Superior temporal gyrus (tissue), 1 donor: ENCODE measurements at regions not wholly inside any gene's neighbourhood (a gene's known extent, or its start where the extent isn't known, plus 50 kb on each side); places are given as distances from the start of the nearest gene placed in this dataset.

ENCODE experiments used
- DNase-seq: peaks from one replicate; pipeline ENCODE4 v3.0.0-alpha.2; 2016; ENCODE audit errors: extremely low spot score

DNA sequence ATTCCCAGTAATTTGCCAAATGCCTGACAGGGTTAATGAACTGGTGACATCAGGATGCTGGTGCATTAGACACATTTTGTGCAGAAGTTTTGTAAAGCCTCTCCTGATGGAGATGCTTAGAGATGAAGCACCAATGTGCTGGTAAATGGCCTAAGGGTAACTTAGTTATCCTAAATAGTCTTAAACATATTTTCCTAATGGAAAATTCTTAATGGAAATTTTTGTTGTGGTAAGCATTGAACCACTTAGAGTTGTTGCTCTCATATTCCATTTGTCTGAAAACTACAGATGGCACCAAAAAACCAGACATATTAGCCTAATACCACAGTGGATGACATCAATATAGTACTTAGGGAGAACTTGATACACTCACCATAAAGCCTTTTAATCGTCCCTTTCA, 154.5 kb upstream of the ANK2 start:
- no peak for DNase-seq

DNA sequence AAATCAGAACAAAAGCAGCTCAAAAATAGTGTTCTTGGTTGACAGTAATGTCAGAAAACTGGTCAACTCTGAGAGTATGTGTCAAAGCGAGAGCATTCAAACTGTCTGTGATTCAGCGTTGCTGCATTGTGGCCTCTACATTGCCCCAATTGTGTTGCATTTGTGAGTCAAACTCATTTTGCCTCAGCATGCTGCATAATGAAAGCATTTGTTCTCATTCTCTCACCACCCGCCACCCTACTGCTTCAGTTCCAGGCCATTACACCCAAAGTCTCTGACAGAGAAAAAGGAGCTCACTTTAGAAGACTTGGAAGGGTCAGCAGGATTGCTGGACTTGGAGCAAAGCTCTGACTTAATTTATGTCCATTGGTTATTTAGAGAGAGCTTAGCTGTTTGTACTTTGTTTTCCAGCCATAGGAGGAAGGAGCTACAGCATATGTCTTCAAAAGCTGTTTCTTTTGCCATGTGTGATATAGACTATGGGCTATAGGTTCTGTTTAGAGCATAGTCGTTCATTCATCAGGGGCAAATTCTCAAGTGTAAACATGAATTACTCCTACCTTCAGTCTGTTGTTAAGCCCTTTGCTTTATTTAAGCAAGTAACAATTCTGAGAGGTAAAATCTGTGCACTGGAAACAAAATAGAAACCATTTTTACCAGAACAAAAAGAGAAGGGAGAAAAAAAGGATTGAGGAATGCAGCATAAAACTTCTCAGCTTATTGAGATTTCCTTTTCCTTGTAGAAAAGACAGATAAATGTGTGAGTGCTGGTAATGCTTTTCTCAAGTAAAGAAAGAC, 153.4 kb upstream of the ANK2 start:
- DNase-seq = peak; percentile 89

DNA sequence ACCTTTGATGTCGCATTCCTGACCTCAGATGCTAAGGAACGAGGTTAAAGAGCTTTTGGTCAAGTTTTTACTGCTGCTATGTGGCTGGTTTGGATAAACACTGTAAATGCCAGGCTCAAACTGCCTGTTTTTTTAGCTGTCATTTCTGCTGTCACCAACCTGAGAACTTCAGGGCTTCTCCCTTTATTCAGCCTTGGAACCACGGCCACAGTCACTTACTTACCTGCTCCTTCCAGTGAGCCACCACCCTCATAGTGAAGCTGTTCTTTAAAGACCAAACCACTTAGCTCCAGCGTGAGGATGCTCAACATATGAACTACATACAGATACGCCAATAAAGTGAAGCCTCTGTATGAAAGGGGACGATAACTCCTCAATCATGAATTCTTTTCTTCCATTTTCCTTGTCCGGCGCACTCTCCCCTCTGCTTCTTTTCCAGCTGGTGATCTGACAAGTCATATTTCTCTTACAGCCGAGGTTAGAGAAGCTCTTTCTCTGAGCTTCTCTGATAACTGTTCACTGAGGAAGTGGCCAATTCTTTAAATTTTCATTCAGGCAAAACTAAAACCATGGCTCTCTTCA, 152.8 kb upstream of the ANK2 start:
- DNase-seq = peak; percentile 79

- no peak for DNase-seq
Measured at GRCh38 chr4:112897543-112897942, 151.9 kb upstream of the ANK2 start.

DNA sequence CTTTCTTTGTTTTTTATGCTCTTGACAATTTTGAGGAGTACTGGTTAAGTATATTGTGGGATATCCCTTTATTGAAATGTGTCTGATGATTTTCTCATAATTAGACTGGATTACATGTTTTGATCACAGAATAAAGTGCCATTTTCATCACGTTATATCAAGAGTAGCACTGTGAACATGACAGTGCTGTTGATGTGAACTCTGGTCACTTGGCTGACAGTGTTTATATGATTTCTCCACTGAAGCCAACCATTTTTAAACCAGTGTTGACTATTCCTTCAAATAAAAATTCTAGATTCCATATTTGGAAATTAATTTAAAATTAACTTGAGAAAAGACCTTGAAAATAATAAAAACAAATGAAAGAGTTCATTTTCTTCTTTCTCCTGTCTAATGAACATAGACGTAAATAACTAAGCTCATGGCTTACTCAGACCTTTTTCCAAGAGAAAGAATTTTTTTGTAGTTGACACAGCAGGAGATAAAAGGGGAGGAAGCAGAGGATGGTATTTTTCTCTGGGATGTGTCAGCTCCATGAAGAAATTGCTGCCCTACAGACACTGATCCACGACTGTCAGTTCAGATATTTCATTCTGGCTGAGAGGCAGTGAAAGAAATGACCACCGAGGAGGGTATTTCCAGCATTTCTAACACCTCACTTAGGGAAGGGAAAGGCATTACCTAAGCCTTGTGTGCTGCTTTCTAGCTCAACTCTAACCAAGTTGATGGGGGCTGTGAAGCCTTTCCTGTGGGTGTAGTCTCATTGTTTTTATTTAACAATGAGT, 150.9 kb upstream of the ANK2 start:
- DNase-seq = no peak

- DNase-seq = no peak
Measured at GRCh38 chr4:112900416-112900815, 149.0 kb upstream of the ANK2 start.

DNA sequence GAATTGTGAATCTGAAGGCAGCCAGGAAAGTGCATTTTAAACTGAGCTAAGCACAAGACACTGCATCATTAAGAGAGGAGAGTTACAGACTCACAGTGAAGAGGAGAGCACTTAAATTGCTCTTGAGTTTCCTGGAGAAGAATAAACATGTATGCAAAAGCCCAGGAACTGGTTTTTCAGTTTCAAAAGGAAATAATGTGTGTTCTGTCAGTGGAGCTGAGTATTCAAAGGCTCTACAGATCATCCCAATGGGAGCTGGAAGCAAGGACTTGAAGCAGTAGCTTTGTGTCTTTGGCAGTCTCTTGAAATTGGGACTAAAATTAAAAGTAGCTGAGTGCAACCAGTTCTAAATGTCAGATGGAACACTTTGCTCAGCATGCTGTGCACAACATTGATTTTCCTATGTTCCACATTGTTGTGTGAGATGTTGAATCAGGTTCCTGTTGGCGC, 147.5 kb upstream of the ANK2 start:
- peak; percentile 83 for DNase-seq

DNA sequence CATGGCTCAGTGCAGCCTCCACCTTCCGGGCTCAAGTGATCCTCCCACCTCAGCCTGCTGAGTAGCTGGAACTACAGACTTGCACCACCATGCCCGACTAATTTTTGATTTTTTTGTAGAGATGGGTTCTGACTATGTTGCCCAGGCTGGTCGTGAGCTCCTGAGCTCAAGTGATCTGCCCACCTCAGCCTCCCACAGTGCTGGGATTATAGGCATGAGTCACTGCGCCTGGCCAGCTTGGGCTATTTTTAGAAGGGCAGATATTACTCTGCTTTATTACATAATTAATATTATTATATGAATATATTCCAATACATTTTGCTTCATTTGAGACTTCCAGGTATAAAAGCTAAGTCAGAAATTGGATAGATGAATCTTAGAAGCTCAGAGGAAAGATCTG, 143.7 kb upstream of the ANK2 start:
- DNase-seq = no peak

DNA sequence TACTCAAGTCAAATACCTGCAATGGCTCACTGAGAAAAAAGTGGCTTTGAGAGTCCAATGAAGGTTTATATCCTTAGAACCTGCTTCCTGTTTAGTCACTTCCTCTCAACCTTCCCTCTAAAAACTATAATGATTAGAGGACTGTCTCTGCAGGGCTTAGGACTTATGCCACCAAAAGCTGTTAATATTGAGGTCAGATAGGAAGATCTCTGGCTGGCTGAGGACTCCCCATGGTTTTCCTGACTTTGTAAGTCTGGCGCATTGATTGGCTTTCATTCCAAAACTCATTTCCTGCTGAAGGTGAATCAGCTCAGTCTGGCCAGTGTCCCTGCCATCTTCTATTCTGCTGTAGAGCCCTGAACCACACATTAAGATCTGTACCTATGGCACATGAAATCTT, 140.9 kb upstream of the ANK2 start:
- DNase-seq = no peak

DNA sequence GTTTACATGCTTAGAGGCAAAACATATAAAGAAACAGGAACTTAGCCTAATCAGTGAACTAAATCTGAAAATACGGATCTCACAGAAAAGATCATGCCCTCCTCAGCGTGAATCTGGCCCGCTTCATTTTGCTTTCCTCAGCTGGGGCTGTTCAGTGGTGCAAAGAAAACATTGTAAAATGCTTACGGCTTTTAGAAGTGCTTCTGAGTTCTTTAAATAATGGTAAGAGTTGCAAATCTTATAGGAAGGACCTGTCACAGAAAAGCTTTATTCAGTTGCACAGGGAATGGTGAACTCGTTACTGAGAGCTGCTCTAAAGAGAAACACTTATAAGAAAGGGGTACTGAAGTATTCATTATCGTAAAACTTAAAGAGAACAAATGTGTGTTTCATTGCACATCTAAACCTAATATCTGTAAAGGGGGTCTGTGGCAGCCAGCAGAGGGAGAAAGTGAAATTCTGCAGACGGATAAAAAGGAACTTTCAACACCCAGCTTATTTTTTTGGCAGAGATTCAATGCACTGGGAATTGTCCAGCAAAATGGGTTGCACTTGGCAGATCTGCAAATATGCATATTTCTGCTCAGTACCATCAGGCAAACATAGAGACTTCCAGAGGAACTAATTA, 139.2 kb upstream of the ANK2 start:
- DNase-seq = peak; percentile 95

- DNase-seq = no peak
Measured at GRCh38 chr4:112916868-112917267, 132.6 kb upstream of the ANK2 start.

DNA sequence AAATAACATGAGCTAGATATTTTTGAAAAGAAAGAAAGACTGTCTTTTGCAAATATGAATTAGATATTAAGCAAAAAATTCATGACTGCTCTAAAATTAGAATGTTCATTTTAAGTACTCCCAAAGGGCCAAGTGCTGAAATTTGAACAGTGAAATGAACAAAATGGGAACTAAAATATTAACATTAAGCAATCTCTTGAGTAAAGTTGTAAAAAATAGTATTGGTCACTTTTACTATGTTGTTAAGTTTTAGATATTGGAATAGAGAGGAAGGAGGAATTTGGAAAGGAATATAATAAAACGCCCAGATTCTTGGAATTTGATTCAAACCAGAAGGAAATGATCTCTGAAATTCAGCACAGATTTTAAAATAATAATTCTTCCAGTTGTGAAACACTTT, 125.9 kb upstream of the ANK2 start:
- no peak for DNase-seq

DNA sequence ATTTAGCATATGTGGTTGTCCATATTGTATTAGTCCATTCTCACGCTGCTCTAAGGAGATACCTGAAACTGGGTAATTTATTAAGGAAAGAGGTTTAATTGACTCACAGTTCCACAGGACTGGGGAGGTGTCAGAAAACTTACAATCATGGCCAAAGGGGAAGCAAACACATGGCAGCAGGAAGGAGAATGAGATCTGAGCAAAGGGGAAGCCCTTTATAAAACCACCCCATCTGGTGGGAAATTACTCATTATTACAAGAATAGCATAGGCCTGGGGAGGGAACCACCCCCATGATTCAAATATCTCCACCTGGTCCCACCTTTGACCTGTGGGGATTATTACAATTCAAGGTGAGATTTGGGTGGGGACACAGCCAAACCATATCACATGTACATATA, 122.6 kb upstream of the ANK2 start:
- DNase-seq = no peak

- DNase-seq = no peak
Measured at GRCh38 chr4:112927544-112927943, 121.9 kb upstream of the ANK2 start.

GRCh38 chr4:112931001-112931400, 118.5 kb upstream of the ANK2 start:
- DNase-seq = no peak

DNA sequence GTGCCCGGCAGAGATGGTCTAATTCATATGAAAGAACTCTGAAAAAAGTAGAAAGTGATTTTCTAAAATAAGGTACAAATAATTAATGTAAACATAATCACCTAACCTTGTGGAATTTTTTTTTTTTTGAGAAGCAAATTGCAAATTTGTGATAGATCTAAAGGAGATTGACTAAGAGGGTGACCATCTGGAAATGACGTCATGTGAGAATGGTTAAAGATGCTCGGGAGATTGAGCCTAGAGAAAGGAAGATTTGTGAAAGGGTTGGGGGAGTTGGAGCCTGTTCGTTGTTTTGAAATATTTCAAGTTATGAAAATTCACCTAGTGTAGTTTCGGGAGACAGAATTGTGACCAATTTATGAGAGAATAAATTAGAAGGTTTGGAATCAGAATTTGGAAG, 115.7 kb upstream of the ANK2 start:
- no peak for DNase-seq

DNA sequence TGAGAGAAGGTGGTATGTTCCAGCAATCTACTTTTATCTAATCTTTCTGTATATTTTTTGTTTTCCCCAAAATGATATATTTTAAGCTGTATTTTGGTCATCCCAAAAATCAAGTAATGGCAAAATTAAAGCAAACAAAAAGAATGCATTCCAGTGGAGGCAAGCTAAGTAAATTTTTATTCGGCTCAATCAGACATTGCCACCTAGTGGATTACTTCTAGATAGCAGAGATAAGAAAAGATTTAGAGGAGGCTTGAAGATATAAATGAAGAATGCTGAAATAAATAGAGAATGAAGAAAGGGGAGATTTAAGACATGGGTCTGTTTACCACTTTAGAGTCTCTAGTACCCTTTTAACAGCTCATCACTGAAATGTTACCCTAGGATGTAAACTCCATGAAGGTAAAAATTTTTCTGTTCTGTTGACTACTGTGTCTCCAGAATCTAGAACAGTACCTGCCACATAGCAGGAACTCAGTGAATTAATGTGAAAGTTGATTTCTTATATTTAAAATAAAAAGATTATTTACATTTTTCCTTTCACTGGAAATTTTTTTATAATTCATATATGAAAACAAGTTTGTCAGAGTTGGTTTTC, 110.9 kb upstream of the ANK2 start:
- DNase-seq = peak; percentile 94

- DNase-seq = no peak
Measured at GRCh38 chr4:112939901-112940300, 109.6 kb upstream of the ANK2 start.

GRCh38 chr4:112940336-112940735, 109.1 kb upstream of the ANK2 start:
- DNase-seq = no peak

GRCh38 chr4:112942077-112942476, 107.4 kb upstream of the ANK2 start:
- peak; percentile 72 for DNase-seq

- peak; percentile 51 for DNase-seq
Measured at GRCh38 chr4:112942997-112943396, 106.5 kb upstream of the ANK2 start.

GRCh38 chr4:112944006-112944405, 105.4 kb upstream of the ANK2 start:
- peak; percentile 62 for DNase-seq
